Neural cell (in vitro differentiated cells): ENCODE measurements at regions not wholly inside any gene's neighbourhood (a gene's known extent, or its start where the extent isn't known, plus 50 kb on each side); places are given as distances from the start of the nearest gene placed in this dataset.

ENCODE experiments used
- H2AFZ ChIP-seq: fragments of 200-600, 300-800 bp; sonication (generic), shearing (Covaris generic); 2 replicates; pipeline ENCODE4 v1.6.0; 2014; ENCODE audit warnings: low read depth, mild to moderate bottlenecking, antibody characterized with exemption, low read length, moderate library complexity
- H3F3A ChIP-seq: fragments of 200-600 bp; shearing (Covaris generic); 2 replicates; pipeline ENCODE4 v1.6.1; 2016; ENCODE audit warnings: mild to moderate bottlenecking, moderate library complexity, mixed read lengths, antibody characterized with exemption, low read length; ENCODE audit not compliant: insufficient read depth, poor library complexity, severe bottlenecking
- H3K27ac ChIP-seq: fragments of 200-600, 300-800 bp; sonication (generic), shearing (Covaris generic); 2 replicates; pipeline ENCODE4 v1.5.1; 2014; ENCODE audit warnings: mild to moderate bottlenecking, low read length, moderate library complexity
- H3K27me3 ChIP-seq: fragments of 300-800, 200-600 bp; sonication (generic), shearing (Covaris generic); 2 replicates; pipeline ENCODE4 v1.6.0; 2014; ENCODE audit warnings: mild to moderate bottlenecking, low read depth, low read length, moderate library complexity; ENCODE audit not compliant: insufficient read depth
- H3K36me3 ChIP-seq: fragments of 300-800, 200-600 bp; sonication (generic), shearing (Covaris generic); 2 replicates; pipeline ENCODE4 v1.5.1; 2014; ENCODE audit warnings: mild to moderate bottlenecking, antibody characterized with exemption, low read length, moderate library complexity; ENCODE audit not compliant: insufficient read depth
- H3K4me2 ChIP-seq: fragments of 300-800, 200-600 bp; sonication (generic), shearing (Covaris generic); 2 replicates; pipeline ENCODE4 v1.6.0; 2014; ENCODE audit warnings: mild to moderate bottlenecking, low read length
- H3K4me3 ChIP-seq: fragments of 300-800, 200-600 bp; sonication (generic), shearing (Covaris generic); 2 replicates; pipeline ENCODE4 v1.5.1; 2014; ENCODE audit warnings: mild to moderate bottlenecking, low read length, moderate library complexity
- H3K79me2 ChIP-seq: fragments of 200-600 bp; shearing (Covaris generic); replicated peaks from 2 replicates; pipeline ENCODE4 v1.6.0; 2014; ENCODE audit warnings: mild to moderate bottlenecking, low read length, moderate library complexity; ENCODE audit not compliant: insufficient read depth
- H3K9ac ChIP-seq: fragments of 300-800, 200-600 bp; sonication (generic), shearing (Covaris generic); 2 replicates; pipeline ENCODE4 v1.6.1; 2016; ENCODE audit warnings: mild to moderate bottlenecking, low read length, mixed read lengths
- H3K9me2 ChIP-seq: fragments of 200-600 bp; shearing (Covaris generic); 2 replicates; pipeline ENCODE4 v1.6.1; 2016; ENCODE audit warnings: mild to moderate bottlenecking, low read length, mixed read lengths; ENCODE audit not compliant: insufficient read depth
- H3K9me3 ChIP-seq: fragments of 200-600, 300-800 bp; sonication (generic), shearing (Covaris generic); 2 replicates; pipeline ENCODE4 v1.6.1; 2016; ENCODE audit warnings: mild to moderate bottlenecking, mixed run types, low read length, moderate library complexity, mixed read lengths
- H4K20me1 ChIP-seq: fragments of 200-600 bp; shearing (Covaris generic); 2 replicates; pipeline ENCODE4 v1.6.1; 2016; ENCODE audit warnings: mild to moderate bottlenecking, mixed run types; ENCODE audit not compliant: insufficient read depth
- CTCF ChIP-seq: fragments of 450-650 bp; IDR thresholded peaks from 2 replicates; pipeline ENCODE4 v1.5.1; 2014; ENCODE audit warnings: antibody characterized with exemption, mild to moderate bottlenecking, moderate library complexity; ENCODE audit not compliant: poor library complexity, severe bottlenecking
- EP300 ChIP-seq: fragments of 450-650 bp; conservative IDR thresholded peaks from 2 replicates; pipeline ENCODE4 v1.6.1; 2014; ENCODE audit warnings: antibody characterized with exemption, mild to moderate bottlenecking, moderate library complexity; ENCODE audit not compliant: poor library complexity, severe bottlenecking
- EZH2 ChIP-seq: fragments of 200-600, 300-800 bp; shearing (Covaris generic), sonication (generic); IDR thresholded peaks from 2 replicates; pipeline ENCODE4 v1.6.1; 2014; ENCODE audit warnings: antibody characterized with exemption, low read length, borderline replicate concordance, mild to moderate bottlenecking; ENCODE audit not compliant: insufficient read depth, poor library complexity, severe bottlenecking
- MXI1 ChIP-seq: fragments of 450-650 bp; conservative IDR thresholded peaks from 2 replicates; pipeline ENCODE4 v1.6.1; 2014; ENCODE audit warnings: antibody characterized with exemption, mild to moderate bottlenecking; ENCODE audit not compliant: poor library complexity, severe bottlenecking
- POLR2AphosphoS5 ChIP-seq: IDR thresholded peaks from 2 replicates; pipeline ENCODE4 v1.6.1; 2012
- RAD21 ChIP-seq: fragments of 450-650 bp; conservative IDR thresholded peaks from 2 replicates; pipeline ENCODE4 v1.6.1; 2014; ENCODE audit warnings: antibody characterized with exemption, mild to moderate bottlenecking, moderate library complexity
- SMC3 ChIP-seq: fragments of 450-650 bp; conservative IDR thresholded peaks from 2 replicates; pipeline ENCODE4 v1.6.1; 2014; ENCODE audit warnings: antibody characterized with exemption, mild to moderate bottlenecking, moderate library complexity; ENCODE audit not compliant: poor library complexity
- TAF1 ChIP-seq: IDR thresholded peaks from 2 replicates; pipeline ENCODE4 v1.6.1; 2012; ENCODE audit warnings: low read depth
- TF ChIP-seq, protein P1 (sequence below): IDR thresholded peaks from 2 replicates; pipeline ENCODE4 v1.6.1; 2012; ENCODE audit warnings: borderline replicate concordance

- Histone ChIP-seq H3K27ac (no peak overlapping the region), H4K20me1 (no peaks in the 10 kb centered on the region), H3K79me2 (no peaks in the 10 kb centered on the region), H3K4me3 (no peak overlapping the region), H3K9ac (no peak overlapping the region), H3F3A (no peaks in the 10 kb centered on the region), H3K36me3 (no peaks in the 10 kb centered on the region), H3K4me2 (no peak overlapping the region), H3K9me3 (no peaks in the 10 kb centered on the region), H2AFZ (no peak overlapping the region), H3K9me2 (no peaks in the 10 kb centered on the region), H3K27me3 (no peaks in the 10 kb centered on the region)
- TF ChIP-seq MXI1 (no peak), RAD21 (no peak), EZH2 (no peak), SMC3 (no peak)
- TF ChIP-seq, protein P1, sequence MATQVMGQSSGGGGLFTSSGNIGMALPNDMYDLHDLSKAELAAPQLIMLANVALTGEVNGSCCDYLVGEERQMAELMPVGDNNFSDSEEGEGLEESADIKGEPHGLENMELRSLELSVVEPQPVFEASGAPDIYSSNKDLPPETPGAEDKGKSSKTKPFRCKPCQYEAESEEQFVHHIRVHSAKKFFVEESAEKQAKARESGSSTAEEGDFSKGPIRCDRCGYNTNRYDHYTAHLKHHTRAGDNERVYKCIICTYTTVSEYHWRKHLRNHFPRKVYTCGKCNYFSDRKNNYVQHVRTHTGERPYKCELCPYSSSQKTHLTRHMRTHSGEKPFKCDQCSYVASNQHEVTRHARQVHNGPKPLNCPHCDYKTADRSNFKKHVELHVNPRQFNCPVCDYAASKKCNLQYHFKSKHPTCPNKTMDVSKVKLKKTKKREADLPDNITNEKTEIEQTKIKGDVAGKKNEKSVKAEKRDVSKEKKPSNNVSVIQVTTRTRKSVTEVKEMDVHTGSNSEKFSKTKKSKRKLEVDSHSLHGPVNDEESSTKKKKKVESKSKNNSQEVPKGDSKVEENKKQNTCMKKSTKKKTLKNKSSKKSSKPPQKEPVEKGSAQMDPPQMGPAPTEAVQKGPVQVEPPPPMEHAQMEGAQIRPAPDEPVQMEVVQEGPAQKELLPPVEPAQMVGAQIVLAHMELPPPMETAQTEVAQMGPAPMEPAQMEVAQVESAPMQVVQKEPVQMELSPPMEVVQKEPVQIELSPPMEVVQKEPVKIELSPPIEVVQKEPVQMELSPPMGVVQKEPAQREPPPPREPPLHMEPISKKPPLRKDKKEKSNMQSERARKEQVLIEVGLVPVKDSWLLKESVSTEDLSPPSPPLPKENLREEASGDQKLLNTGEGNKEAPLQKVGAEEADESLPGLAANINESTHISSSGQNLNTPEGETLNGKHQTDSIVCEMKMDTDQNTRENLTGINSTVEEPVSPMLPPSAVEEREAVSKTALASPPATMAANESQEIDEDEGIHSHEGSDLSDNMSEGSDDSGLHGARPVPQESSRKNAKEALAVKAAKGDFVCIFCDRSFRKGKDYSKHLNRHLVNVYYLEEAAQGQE = no peak
Observed at GRCh38 chr6:167403427-167403826, 78.5 kb downstream of the TTLL2 start.

- Histone ChIP-seq H3K9ac (no peak overlapping the region), H3K27ac (no peak overlapping the region), H4K20me1 (no peaks in the 10 kb centered on the region), H3K36me3 (no peaks in the 10 kb centered on the region), H3K9me2 (no peaks in the 10 kb centered on the region), H3K27me3 (no peaks in the 10 kb centered on the region), H2AFZ (no peak overlapping the region), H3F3A (no peaks in the 10 kb centered on the region), H3K4me2 (no peak overlapping the region), H3K79me2 (no peaks in the 10 kb centered on the region), H3K4me3 (no peak overlapping the region), H3K9me3 (no peaks in the 10 kb centered on the region)
- TF ChIP-seq MXI1 = no peak
- no peak for TF ChIP-seq TAF1
- TF ChIP-seq EZH2 = no peak
Observed at GRCh38 chr6:167404385-167405049, 79.6 kb downstream of the TTLL2 start.

GRCh38 chr6:167405778-167406532, 81.1 kb downstream of the TTLL2 start:
- no peaks in the 10 kb centered on the region for H3K79me2 ChIP-seq
- no peak overlapping the region for H3K9ac ChIP-seq
- TF ChIP-seq TAF1 = no peak
- no peak for TF ChIP-seq SMC3
- no peak for TF ChIP-seq EP300
- TF ChIP-seq MXI1 = no peak
- no peak for TF ChIP-seq RAD21
- TF ChIP-seq, protein P1 = no peak
- TF ChIP-seq CTCF = no peak
- TF ChIP-seq POLR2AphosphoS5 = no peak
- TF ChIP-seq EZH2 = no peak
- no peaks in the 10 kb centered on the region for H3K36me3 ChIP-seq
- H2AFZ ChIP-seq = no peak overlapping the region
- H4K20me1 ChIP-seq = no peaks in the 10 kb centered on the region
- H3F3A ChIP-seq = no peaks in the 10 kb centered on the region
- H3K27ac ChIP-seq = no peak overlapping the region
- H3K4me2 ChIP-seq = no peak overlapping the region
- no peaks in the 10 kb centered on the region for H3K9me2 ChIP-seq
- H3K27me3 ChIP-seq = no peaks in the 10 kb centered on the region
- no peak overlapping the region for H3K4me3 ChIP-seq
- no peaks in the 10 kb centered on the region for H3K9me3 ChIP-seq
